SKM-1 (cell line): ENCODE measurements at regions not wholly inside any gene's neighbourhood (a gene's known extent, or its start where the extent isn't known, plus 50 kb on each side); places are given as distances from the start of the nearest gene placed in this dataset.

Experiments
- DNase-seq: peaks from one replicate; lab custom pipeline; 2025; ENCODE audit not compliant: unreplicated experiment; lab: John Stamatoyannopoulos, UW

- DNase-seq, result no peak
Observed at GRCh38 chr2:150319658-150320555, 167.6 kb downstream of the RND3 start.

GRCh38 chr2:150319085-150319484 lies 168.4 kb downstream of the RND3 start:
- DNase-seq, result no peak

- no peak for DNase-seq
Observed at GRCh38 chr2:150312271-150312670, 175.2 kb downstream of the RND3 start.

- DNase-seq, result no peak
Observed at GRCh38 chr2:150309311-150310080, 178.0 kb downstream of the RND3 start.

DNA sequence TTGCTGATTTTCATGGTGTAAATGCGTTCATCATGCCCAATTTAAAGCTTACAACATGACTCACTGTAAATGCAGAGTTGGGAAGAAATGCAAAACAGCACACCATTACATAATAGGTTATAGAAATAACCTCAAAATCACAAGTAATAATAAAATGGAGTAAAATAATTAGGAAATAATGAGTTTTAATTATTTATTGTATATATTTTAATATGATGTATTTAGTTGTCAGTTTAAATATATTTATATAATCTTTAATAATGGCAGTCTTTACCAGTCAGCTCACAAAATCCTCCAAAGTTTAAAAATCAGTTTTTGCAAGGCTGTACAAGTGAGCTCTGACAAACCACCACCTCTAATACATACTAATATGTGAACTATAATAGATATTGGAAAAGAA lies 180.2 kb downstream of the RND3 start:
- no peak for DNase-seq

DNA sequence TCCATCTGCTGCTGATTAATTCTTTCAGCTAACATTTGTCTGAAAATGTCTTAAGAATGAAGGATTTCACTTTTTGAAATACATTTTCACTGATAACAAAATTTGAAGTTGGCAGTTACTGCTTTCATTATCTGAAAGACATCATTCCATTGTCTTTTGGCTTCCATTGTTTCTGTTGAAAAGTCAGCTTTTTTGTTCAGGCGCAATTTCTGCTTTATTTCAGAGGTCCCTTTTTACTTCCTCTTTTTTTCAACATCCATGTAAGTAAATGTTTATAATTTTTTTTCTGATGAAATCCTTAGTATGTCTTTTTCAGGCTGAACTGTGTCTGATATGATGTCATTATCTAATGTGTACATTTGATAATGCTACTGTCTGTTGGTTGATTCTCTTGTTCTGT lies 184.2 kb downstream of the RND3 start:
- no peak for DNase-seq

GRCh38 chr2:150298571-150299305 lies 188.7 kb downstream of the RND3 start:
- DNase-seq, result no peak

GRCh38 chr2:150296770-150297546 lies 190.5 kb downstream of the RND3 start:
- DNase-seq, result no peak

- DNase-seq, result no peak
Observed at GRCh38 chr2:150295544-150295943, 191.9 kb downstream of the RND3 start.

- no peak for DNase-seq
Observed at GRCh38 chr2:150293771-150294170, 193.7 kb downstream of the RND3 start.

- DNase-seq, result no peak
Observed at GRCh38 chr2:150292807-150293206, 194.7 kb downstream of the RND3 start.

DNA sequence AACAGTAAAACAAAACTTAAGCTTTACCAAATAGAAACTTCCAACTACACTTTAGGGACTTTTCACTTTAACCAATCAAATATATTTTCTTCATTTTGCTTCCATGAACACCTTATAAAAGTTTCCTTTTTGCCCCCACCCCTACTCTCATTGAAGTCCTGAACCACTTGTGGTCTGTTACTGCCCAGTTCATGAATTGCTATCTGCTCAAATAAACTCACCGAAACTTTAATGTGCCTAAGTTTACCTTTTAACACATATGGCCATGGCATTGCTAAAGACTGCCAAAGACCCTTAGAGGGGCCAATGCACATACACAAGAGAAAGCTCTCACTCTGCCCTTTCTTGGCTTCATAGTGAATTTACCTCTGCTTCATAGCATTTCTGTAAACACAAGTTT lies 195.3 kb downstream of the RND3 start:
- DNase-seq, result no peak

DNA sequence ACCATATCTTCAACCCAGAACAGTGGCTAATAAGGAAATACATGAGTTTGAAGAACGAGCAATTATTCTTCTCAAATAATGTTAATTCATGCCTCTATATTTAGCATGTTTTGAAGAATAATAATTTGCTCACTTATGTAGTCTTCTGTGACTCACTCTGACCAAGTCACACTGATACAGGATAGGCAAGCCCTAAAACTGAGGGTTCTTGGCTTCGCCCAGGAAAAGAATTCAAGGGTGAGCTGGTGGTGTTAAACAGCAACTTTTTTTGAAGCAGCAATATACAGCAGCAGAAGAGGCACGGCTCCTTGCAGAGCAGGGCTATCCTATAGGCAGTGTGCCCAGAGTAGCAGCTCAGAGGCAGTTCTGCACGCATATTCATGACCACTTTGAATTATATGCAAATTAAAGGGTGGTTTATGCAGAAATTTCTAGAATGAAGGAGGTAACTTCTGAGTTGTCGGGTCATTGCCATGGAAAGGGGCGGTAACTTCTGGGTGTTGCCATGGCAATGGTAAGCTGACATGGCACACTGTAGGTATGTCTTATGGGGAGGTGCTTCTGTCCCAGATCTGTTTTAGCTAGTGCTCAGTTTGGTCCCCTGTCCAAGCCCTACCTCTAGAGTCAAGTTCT lies 200.6 kb downstream of the RND3 start:
- no peak for DNase-seq

DNA sequence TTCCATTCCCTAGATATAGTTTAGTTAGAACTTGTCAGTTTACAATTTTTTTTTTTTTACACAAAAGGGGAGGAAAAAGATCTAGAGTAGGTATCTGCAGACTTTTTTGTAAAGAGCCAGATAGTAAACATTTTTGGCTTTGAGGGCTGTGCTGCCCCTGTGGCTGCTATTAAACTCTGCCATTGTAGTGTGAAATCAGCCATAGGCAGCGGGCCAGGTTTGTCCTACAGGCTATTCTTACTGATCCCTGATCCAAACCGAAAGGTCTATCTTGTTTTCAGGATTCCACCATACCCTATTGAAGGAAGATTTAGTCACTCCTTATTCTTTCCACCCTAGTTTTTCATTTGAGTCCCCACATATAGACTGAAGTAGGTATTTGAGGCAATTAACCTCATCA lies 203.4 kb downstream of the RND3 start:
- DNase-seq, result no peak

DNA sequence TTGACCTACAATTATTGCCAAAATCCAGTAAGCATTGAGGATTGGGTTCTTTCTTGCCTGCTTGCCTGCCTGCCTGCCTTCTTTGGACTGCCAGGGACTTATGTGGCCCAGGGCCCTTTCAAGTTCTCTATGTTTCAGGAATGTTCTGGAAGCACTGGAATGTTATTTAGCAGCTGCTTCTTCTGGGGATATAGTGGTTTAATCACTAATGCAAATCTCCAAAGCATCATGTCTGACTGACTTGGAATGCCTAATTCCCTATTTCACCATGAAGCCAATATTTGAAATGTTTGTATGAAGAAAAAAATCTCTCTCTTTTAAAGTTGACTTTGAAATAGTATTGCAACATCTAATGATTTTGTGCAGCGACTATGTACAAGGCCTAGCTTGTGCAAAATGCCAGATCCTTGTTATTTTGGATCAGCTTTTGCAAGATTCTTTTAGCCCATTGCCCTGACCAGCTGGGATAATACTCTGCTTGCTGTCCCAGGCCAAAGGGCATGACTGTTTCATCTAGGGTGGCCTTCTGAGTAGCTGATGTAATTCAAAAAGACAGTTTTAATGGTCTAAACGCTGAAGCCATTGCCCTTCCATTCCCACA lies 204.6 kb downstream of the RND3 start:
- no peak for DNase-seq

GRCh38 chr2:150282357-150282756 lies 205.1 kb downstream of the RND3 start:
- DNase-seq, result no peak

GRCh38 chr2:150280231-150280630 lies 207.2 kb downstream of the RND3 start:
- DNase-seq, result no peak

DNA sequence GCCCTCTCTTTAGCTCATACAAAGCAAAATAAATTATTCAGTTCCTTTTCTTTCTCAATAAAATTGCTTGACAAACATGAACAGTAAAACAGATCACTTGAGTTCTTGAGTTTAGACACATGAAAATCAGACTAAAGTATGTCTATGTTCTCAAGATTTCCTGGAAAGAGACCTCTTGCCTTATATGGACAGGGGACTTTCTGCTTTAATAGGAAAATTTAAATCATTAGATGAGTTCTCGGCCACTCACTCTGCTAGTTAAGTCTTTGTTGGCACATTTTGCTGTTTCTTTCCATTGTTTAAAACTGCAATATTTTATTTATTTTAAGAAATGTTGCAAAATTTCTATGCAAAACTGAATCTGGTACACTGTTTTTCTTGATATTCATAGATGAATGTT lies 207.8 kb downstream of the RND3 start:
- DNase-seq, result no peak

GRCh38 chr2:150276737-150277136 lies 210.7 kb downstream of the RND3 start:
- DNase-seq, result no peak

DNA sequence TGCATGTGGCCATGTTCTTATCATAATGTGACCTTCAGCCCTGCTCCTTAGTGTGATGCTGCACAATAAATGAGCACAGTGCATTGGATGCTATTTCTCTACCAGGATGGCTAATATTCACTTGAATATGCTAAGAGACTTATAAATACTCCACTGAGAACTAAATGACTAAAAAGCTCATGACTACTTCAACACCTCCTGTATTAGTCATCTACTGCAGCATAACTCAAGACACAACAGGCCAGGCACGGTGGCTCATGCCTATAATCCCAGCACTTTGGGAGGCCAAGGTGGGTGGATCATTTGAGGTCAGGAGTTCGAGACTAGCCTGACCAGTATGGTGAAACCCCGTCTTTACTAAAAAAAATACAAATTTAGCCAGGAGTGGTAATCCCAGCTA lies 213.4 kb downstream of the RND3 start:
- DNase-seq, result no peak
